H4 (cell line): ENCODE measurements at regions not wholly inside any gene's neighbourhood (a gene's known extent, or its start where the extent isn't known, plus 50 kb on each side); places are given as distances from the start of the nearest gene placed in this dataset.

Source experiments
- DNase-seq: peaks from one replicate; pipeline ENCODE4 v3.0.0-alpha.2; 2015; ENCODE audit warnings: low spot score

- no peak for DNase-seq
Observed at GRCh38 chr5:152864447-152864846, 459.4 kb upstream of the NMUR2 start.

GRCh38 chr5:152864991-152865390 is 459.9 kb upstream of the NMUR2 start:
- DNase-seq, result no peak

GRCh38 chr5:152869971-152870370 is 464.9 kb upstream of the NMUR2 start:
- DNase-seq, result no peak

- no peak for DNase-seq
Observed at GRCh38 chr5:152882621-152883020, 477.5 kb upstream of the NMUR2 start.

- no peak for DNase-seq
Observed at GRCh38 chr5:152883066-152883775, 478.1 kb upstream of the NMUR2 start.

GRCh38 chr5:152884006-152884405 is 478.9 kb upstream of the NMUR2 start:
- no peak for DNase-seq

- DNase-seq, result no peak
Observed at GRCh38 chr5:152900332-152900731, 495.3 kb upstream of the NMUR2 start.

GRCh38 chr5:152901754-152902153 is 496.7 kb upstream of the NMUR2 start:
- DNase-seq, result no peak

- DNase-seq, result no peak
Observed at GRCh38 chr5:152905286-152905685, 500.2 kb upstream of the NMUR2 start.

GRCh38 chr5:152907488-152908245 is 502.6 kb upstream of the NMUR2 start:
- DNase-seq, result no peak

- no peak for DNase-seq
Observed at GRCh38 chr5:152912924-152913323, 507.8 kb upstream of the NMUR2 start.

- no peak for DNase-seq
Observed at GRCh38 chr5:152932621-152933020, 527.5 kb upstream of the NMUR2 start.

- no peak for DNase-seq
Observed at GRCh38 chr5:152933056-152933455, 528.0 kb upstream of the NMUR2 start.

GRCh38 chr5:152938630-152939029 is 533.6 kb upstream of the NMUR2 start:
- DNase-seq, result no peak

- no peak for DNase-seq
Observed at GRCh38 chr5:152942633-152943336, 537.7 kb upstream of the NMUR2 start.

- DNase-seq, result no peak
Observed at GRCh38 chr5:152953788-152954483, 536.5 kb upstream of the GRIA1 start.

- DNase-seq, result no peak
Observed at GRCh38 chr5:152956943-152957613, 533.4 kb upstream of the GRIA1 start.

GRCh38 chr5:152978141-152978835 is 512.2 kb upstream of the GRIA1 start:
- DNase-seq, result no peak

GRCh38 chr5:152987131-152987530 is 503.3 kb upstream of the GRIA1 start:
- no peak for DNase-seq

GRCh38 chr5:152990217-152990616 is 500.3 kb upstream of the GRIA1 start:
- DNase-seq, result no peak

- DNase-seq, result no peak
Observed at GRCh38 chr5:152990649-152991048, 499.8 kb upstream of the GRIA1 start.
